Activated CD4-positive, alpha-beta memory T cell treated with anti-CD3 and anti-CD28 coated beads, Interleukin-2, amount 10 ng/mL, durations not matched to agents 7 days and 5 days (primary cell): ENCODE measurements at regions not wholly inside any gene's neighbourhood (a gene's known extent, or its start where the extent isn't known, plus 50 kb on each side); places are given as distances from the start of the nearest gene placed in this dataset.

Experiments used
- CTCF ChIA-PET: fragments of 350-600 bp; sonication (Branson Sonifier 250); formaldehyde crosslinking; loops from one replicate; lab custom pipeline; 2021; ENCODE audit warnings: antibody characterized with exemption, inconsistent platforms; lab: Charles Lee
- POLR2A ChIA-PET: fragments of 350-600 bp; sonication (Branson Sonifier 250); formaldehyde crosslinking; loops from one replicate; lab custom pipeline; 2021; ENCODE audit warnings: antibody characterized with exemption; lab: Charles Lee
- DNase-seq: peaks from one replicate; pipeline ENCODE4 v3.0.0-alpha.2; 2020
- H3K27ac Mint-ChIP-seq: one replicate; pipeline ENCODE4 v1.8.0; 2021; ENCODE audit warnings: mild to moderate bottlenecking, mixed read lengths
- H3K27me3 Mint-ChIP-seq: one replicate; pipeline ENCODE4 v1.8.0; 2021; ENCODE audit warnings: mixed read lengths
- H3K36me3 Mint-ChIP-seq: one replicate; pipeline ENCODE4 v1.8.0; 2021; ENCODE audit warnings: low read depth, mixed read lengths
- H3K4me1 Mint-ChIP-seq: one replicate; pipeline ENCODE4 v1.8.0; 2021; ENCODE audit warnings: mixed read lengths
- H3K4me3 Mint-ChIP-seq: one replicate; pipeline ENCODE4 v1.8.0; 2021; ENCODE audit warnings: mild to moderate bottlenecking, mixed read lengths
- H3K9me3 Mint-ChIP-seq: one replicate; pipeline ENCODE4 v1.8.0; 2021; ENCODE audit warnings: mixed read lengths

DNA sequence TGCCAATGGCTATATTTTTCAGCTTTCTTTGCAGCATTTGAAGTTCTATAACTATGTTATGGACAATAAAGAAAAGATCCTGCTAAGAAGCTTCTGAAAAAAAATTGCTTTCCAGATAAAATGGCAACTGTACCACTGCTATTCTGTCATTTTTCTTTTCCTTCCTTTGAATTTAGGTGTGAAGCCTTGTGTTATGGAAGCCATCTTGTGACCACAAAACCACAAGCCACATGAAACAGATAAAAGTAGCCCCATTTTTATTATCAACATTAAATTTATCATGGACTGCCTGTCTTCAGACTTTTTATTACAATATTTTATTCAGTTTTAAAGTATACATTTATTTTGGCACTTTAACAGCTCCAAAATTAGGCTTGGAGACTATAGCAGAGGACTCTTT is 289.9 kb upstream of the ACTBL2 start:
- no peak overlapping the region for H3K27ac Mint-ChIP-seq
- H3K4me3 Mint-ChIP-seq, result no peak overlapping the region
- ChIA-PET CTCF (no interaction called here), POLR2A (no interaction called here)
- no peak for DNase-seq
- H3K4me1 Mint-ChIP-seq, result no peaks in the 10 kb centered on the region
- peaks cover 2% of the 10 kb centered on the region for H3K27me3 Mint-ChIP-seq
- no peaks in the 10 kb centered on the region for H3K36me3 Mint-ChIP-seq
- no peaks in the 10 kb centered on the region for H3K9me3 Mint-ChIP-seq

GRCh38 chr5:57770039-57770438 is 287.4 kb upstream of the ACTBL2 start:
- no peak overlapping the region for H3K4me3 Mint-ChIP-seq
- CTCF ChIA-PET, result interaction anchor here (1.5 to 1.6 kb wide), 2 partner anchors 10 to 690 kb away, joined by 4 read pairs; no protein-coding TSS in a partner anchor

DNA sequence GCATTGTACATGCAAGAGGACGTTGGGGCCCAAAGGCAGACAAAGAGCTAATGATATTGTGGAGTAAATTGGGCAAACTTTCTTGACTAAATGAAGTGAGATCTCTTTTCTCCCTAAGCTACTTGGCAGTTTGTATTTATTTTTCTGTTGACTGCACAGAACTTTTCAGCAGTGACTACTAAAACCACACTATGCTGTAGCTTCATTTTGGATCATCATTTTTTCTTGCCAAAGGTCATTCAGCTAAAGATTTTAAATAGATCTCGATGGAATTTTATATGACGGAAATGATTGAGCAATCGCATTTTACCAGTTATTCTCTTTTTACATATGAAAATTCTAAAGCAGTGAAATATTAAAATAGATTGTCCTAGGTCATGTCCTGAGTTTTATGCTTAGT is 286.1 kb upstream of the ACTBL2 start:
- H3K27ac Mint-ChIP-seq, result no peak overlapping the region
- H3K9me3 Mint-ChIP-seq, result no peaks in the 10 kb centered on the region
- no peaks in the 10 kb centered on the region for H3K4me1 Mint-ChIP-seq
- H3K36me3 Mint-ChIP-seq, result no peaks in the 10 kb centered on the region
- H3K4me3 Mint-ChIP-seq, result no peak overlapping the region
- H3K27me3 Mint-ChIP-seq, result peaks cover 2% of the 10 kb centered on the region
- ChIA-PET POLR2A (no interaction called here), CTCF (interaction anchor here (0.6 kb wide), 1 partner anchor 409 kb away, joined by 3 read pairs; no protein-coding TSS in a partner anchor)
- DNase-seq, result no peak

More at GRCh38 chr5:57770039-57770438, 287.4 kb upstream of the ACTBL2 start:
- Mint-ChIP-seq H3K4me1 (no peaks in the 10 kb centered on the region), H3K27me3 (peaks cover 2% of the 10 kb centered on the region), H3K36me3 (no peaks in the 10 kb centered on the region), H3K9me3 (no peaks in the 10 kb centered on the region), H3K27ac (no peak overlapping the region)
- POLR2A ChIA-PET, result no interaction called here
- DNase-seq, result no peak

DNA sequence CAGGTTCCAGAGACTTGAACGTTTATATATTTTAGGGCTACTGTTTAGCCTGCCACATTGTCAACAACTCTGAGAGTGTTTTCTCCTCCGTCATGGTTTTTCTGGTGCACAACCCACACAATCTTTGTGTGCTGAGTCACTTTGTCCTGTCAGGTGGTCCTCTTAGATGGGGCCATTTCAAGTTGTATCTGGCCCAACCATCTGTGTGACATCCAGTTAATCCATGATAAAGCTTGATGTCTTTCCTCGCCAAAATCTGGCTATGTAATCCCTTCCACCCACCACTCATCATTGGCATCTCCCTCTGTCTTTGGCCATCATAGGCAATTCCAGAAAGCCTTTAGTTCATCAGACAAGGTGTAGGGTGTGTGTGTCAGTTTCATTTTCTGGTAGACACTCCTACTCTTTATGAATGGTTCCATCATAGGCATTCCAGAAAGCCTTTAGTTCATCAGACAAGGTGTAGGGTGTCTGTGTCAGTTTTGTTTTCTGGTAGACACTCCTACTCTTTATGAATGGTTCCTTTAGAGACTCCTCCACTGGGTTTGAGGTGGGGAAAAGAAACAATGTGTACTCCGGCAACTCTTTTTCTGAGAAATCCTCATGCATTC is 282.0 kb upstream of the ACTBL2 start:
- POLR2A ChIA-PET, result no interaction called here
- no peaks in the 10 kb centered on the region for H3K27me3 Mint-ChIP-seq
- no peaks in the 10 kb centered on the region for H3K36me3 Mint-ChIP-seq
- no peak overlapping the region for H3K27ac Mint-ChIP-seq
- H3K4me3 Mint-ChIP-seq, result no peak overlapping the region
- no peaks in the 10 kb centered on the region for H3K9me3 Mint-ChIP-seq
- no peaks in the 10 kb centered on the region for H3K4me1 Mint-ChIP-seq
- CTCF ChIA-PET, result no interaction called here
- DNase-seq, result no peak

GRCh38 chr5:57761513-57761912 is 278.9 kb upstream of the ACTBL2 start:
- H3K9me3 Mint-ChIP-seq, result no peaks in the 10 kb centered on the region
- no peaks in the 10 kb centered on the region for H3K27me3 Mint-ChIP-seq
- H3K4me3 Mint-ChIP-seq, result no peak overlapping the region
- no peak for DNase-seq
- no peaks in the 10 kb centered on the region for H3K36me3 Mint-ChIP-seq
- POLR2A ChIA-PET, result no interaction called here
- no peaks in the 10 kb centered on the region for H3K4me1 Mint-ChIP-seq
- no peak overlapping the region for H3K27ac Mint-ChIP-seq
- CTCF ChIA-PET, result no interaction called here

GRCh38 chr5:57754616-57755015 is 272.0 kb upstream of the ACTBL2 start:
- ChIA-PET POLR2A (no interaction called here), CTCF (no interaction called here)
- H3K27ac Mint-ChIP-seq, result no peak overlapping the region
- no peaks in the 10 kb centered on the region for H3K4me1 Mint-ChIP-seq
- H3K9me3 Mint-ChIP-seq, result no peaks in the 10 kb centered on the region
- no peak overlapping the region for H3K4me3 Mint-ChIP-seq
- DNase-seq, result no peak
- no peaks in the 10 kb centered on the region for H3K27me3 Mint-ChIP-seq
- H3K36me3 Mint-ChIP-seq, result no peaks in the 10 kb centered on the region

GRCh38 chr5:57753446-57753845 is 270.8 kb upstream of the ACTBL2 start:
- no peaks in the 10 kb centered on the region for H3K27me3 Mint-ChIP-seq
- no peaks in the 10 kb centered on the region for H3K4me1 Mint-ChIP-seq
- no peaks in the 10 kb centered on the region for H3K36me3 Mint-ChIP-seq
- ChIA-PET CTCF (no interaction called here), POLR2A (no interaction called here)
- H3K9me3 Mint-ChIP-seq, result no peaks in the 10 kb centered on the region
- no peak overlapping the region for H3K4me3 Mint-ChIP-seq
- no peak for DNase-seq
- H3K27ac Mint-ChIP-seq, result no peak overlapping the region

DNA sequence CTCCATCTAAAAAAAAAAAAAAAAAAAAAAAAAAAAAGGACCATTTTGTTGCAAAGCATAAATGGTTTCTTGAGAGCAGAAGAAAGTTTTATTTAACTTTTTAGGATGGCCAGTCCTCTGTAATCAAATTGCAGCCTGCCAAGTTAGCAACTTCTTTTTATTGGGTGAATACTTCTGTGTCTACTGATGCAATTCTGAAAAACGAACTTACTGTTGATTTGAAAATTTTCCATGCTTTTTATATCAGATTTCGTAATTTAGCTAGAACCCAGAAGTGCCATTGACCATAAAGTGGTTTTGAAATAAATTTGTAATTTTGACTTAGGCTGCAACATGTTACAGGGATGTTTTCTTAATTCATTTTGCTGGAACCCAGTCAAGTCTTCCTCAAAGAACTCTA is 269.1 kb upstream of the ACTBL2 start:
- Mint-ChIP-seq H3K4me1 (no peaks in the 10 kb centered on the region), H3K9me3 (no peaks in the 10 kb centered on the region), H3K4me3 (no peak overlapping the region), H3K36me3 (no peaks in the 10 kb centered on the region), H3K27ac (no peak overlapping the region), H3K27me3 (peaks cover 5% of the 10 kb centered on the region)
- DNase-seq, result no peak
- ChIA-PET CTCF (no interaction called here), POLR2A (no interaction called here)

- CTCF ChIA-PET, result no interaction called here
- H3K36me3 Mint-ChIP-seq, result no peaks in the 10 kb centered on the region
- H3K4me1 Mint-ChIP-seq, result no peaks in the 10 kb centered on the region
- POLR2A ChIA-PET, result no interaction called here
- no peaks in the 10 kb centered on the region for H3K9me3 Mint-ChIP-seq
- no peak overlapping the region for H3K27ac Mint-ChIP-seq
- H3K4me3 Mint-ChIP-seq, result no peak overlapping the region
- peaks cover 5% of the 10 kb centered on the region for H3K27me3 Mint-ChIP-seq
- no peak for DNase-seq
Measured at GRCh38 chr5:57750891-57751290, 268.3 kb upstream of the ACTBL2 start.

- CTCF ChIA-PET, result no interaction called here
- no peaks in the 10 kb centered on the region for H3K9me3 Mint-ChIP-seq
- H3K4me3 Mint-ChIP-seq, result no peak overlapping the region
- H3K4me1 Mint-ChIP-seq, result no peaks in the 10 kb centered on the region
- H3K27me3 Mint-ChIP-seq, result peaks cover 5% of the 10 kb centered on the region
- POLR2A ChIA-PET, result no interaction called here
- DNase-seq, result no peak
- no peaks in the 10 kb centered on the region for H3K36me3 Mint-ChIP-seq
- no peak overlapping the region for H3K27ac Mint-ChIP-seq
Measured at GRCh38 chr5:57750282-57750681, 267.7 kb upstream of the ACTBL2 start.

DNA sequence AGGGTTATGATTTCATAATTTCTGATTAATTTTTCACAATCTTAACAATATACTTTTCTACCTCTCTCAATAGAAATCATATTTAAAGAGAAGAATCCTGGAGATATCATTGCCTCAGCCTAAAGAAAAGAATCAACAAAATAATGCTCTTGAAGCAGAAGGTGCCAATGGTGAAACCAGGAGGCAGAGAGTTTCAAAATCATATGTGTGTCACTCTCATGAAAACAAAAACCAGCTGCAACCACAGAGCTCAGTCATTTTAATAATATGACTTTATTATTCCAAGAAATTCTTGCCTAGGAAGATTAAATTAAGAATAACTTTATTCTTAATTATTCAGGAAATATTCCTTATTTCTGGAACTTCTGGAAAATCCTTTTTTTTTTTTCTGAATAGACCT is 266.8 kb upstream of the ACTBL2 start:
- Mint-ChIP-seq H3K36me3 (no peaks in the 10 kb centered on the region), H3K9me3 (no peaks in the 10 kb centered on the region), H3K4me1 (no peaks in the 10 kb centered on the region), H3K4me3 (no peak overlapping the region), H3K27me3 (peaks cover 5% of the 10 kb centered on the region), H3K27ac (no peak overlapping the region)
- DNase-seq, result no peak
- ChIA-PET POLR2A (no interaction called here), CTCF (no interaction called here)

- H3K27ac Mint-ChIP-seq, result no peak overlapping the region
- no peaks in the 10 kb centered on the region for H3K9me3 Mint-ChIP-seq
- DNase-seq, result no peak
- peaks cover 5% of the 10 kb centered on the region for H3K27me3 Mint-ChIP-seq
- ChIA-PET POLR2A (no interaction called here), CTCF (no interaction called here)
- H3K4me1 Mint-ChIP-seq, result no peaks in the 10 kb centered on the region
- no peak overlapping the region for H3K4me3 Mint-ChIP-seq
- no peaks in the 10 kb centered on the region for H3K36me3 Mint-ChIP-seq
Measured at GRCh38 chr5:57745700-57746651, 263.4 kb upstream of the ACTBL2 start.

- ChIA-PET POLR2A (no interaction called here), CTCF (no interaction called here)
- no peak overlapping the region for H3K27ac Mint-ChIP-seq
- no peaks in the 10 kb centered on the region for H3K4me1 Mint-ChIP-seq
- DNase-seq, result no peak
- peaks cover 5% of the 10 kb centered on the region for H3K27me3 Mint-ChIP-seq
- no peaks in the 10 kb centered on the region for H3K9me3 Mint-ChIP-seq
- no peak overlapping the region for H3K4me3 Mint-ChIP-seq
- H3K36me3 Mint-ChIP-seq, result no peaks in the 10 kb centered on the region
Measured at GRCh38 chr5:57745029-57745428, 262.4 kb upstream of the ACTBL2 start.
